Parathyroid adenoma (tissue), 2 donors: ENCODE measurements at regions not wholly inside any gene's neighbourhood (a gene's known extent, or its start where the extent isn't known, plus 50 kb on each side); places are given as distances from the start of the nearest gene placed in this dataset.

Experiments used
- H2AFZ ChIP-seq: fragments of 300-600 bp; sonication (generic); one replicate; pipeline ENCODE4 v1.7.0; 2017; ENCODE audit warnings: antibody characterized with exemption, mild to moderate bottlenecking
- H3K27ac ChIP-seq: fragments of 300-600 bp; sonication (generic); one replicate; pipeline ENCODE4 v1.7.0; 2017
- H3K27me3 ChIP-seq: fragments of 300-600 bp; sonication (generic); one replicate; pipeline ENCODE4 v1.7.0; 2017; ENCODE audit warnings: low read length; ENCODE audit not compliant: control insufficient read depth, insufficient read depth
- H3K36me3 ChIP-seq: fragments of 300-600 bp; sonication (generic); one replicate; pipeline ENCODE4 v1.7.0; 2017; ENCODE audit warnings: low read length; ENCODE audit not compliant: control insufficient read depth, insufficient read depth
- H3K4me1 ChIP-seq: fragments of 300-600 bp; sonication (generic); one replicate; pipeline ENCODE4 v1.7.0; 2017; ENCODE audit warnings: control low read depth
- H3K4me2 ChIP-seq: fragments of 300-600 bp; sonication (generic); one replicate; pipeline ENCODE4 v1.7.0; 2017; ENCODE audit warnings: low read length
- H3K4me3 ChIP-seq: fragments of 300-600 bp; sonication (generic); one replicate; pipeline ENCODE4 v1.7.0; 2017; ENCODE audit warnings: low read depth, low read length
- H3K79me2 ChIP-seq: fragments of 300-600 bp; sonication (generic); one replicate; pipeline ENCODE4 v1.7.0; 2017; ENCODE audit warnings: control low read depth
- H3K9ac ChIP-seq: fragments of 300-600 bp; sonication (generic); one replicate; pipeline ENCODE4 v1.7.0; 2017; ENCODE audit warnings: mild to moderate bottlenecking
- H3K9me3 ChIP-seq: fragments of 300-600 bp; sonication (generic); one replicate; pipeline ENCODE4 v1.7.0; 2017; ENCODE audit warnings: low read length; ENCODE audit not compliant: control insufficient read depth
- TF ChIP-seq, protein P1 (sequence below): fragments of 300-600 bp; sonication (generic); IDR thresholded peaks from one replicate; pipeline ENCODE4 v1.7.0; 2017; ENCODE audit warnings: antibody characterized with exemption, mild to moderate bottlenecking
- donor health status: primary hyperparathyroidism.

DNA sequence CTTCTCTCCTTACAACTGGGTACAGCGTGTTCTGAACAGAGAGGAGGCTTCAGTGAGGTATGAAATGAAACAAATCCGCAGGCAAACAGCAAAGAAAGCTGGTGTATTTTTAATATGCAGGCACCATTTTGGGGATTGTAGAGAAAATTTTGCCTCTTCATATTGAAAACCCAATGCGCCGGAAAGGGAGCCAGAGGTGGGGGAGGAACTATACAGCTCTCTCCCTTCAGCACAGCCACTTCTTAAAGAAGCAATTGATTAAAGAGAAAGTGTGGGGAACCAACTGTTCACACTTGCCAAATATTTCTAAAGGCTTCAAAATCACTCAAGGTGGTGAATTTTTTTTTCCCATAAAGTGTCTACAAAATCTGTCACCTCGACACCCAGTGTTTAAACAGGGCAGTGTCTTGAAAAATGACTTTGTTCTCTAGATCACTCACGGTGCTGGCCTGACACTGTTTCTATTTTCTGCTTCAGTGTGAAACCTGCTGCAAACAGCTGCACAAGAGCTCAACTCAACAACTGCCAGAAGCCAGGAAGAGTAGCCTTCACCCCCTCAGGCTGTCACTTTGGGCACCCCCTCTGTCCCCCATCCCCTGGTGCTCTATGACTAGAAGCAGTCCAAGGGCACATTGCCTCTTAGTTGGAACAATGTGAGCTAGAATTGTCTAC is 123.8 kb upstream of the CTTNBP2NL start:
- peak overlapping the region; percentile 22 for H2AFZ ChIP-seq
- peaks cover 22% of the 10 kb centered on the region for H3K4me1 ChIP-seq
- no peak overlapping the region for H3K4me3 ChIP-seq
- no peaks in the 10 kb centered on the region for H3K9me3 ChIP-seq
- no peaks in the 10 kb centered on the region for H3K27me3 ChIP-seq
- H3K36me3 ChIP-seq = no peaks in the 10 kb centered on the region
- TF ChIP-seq, protein P1, sequence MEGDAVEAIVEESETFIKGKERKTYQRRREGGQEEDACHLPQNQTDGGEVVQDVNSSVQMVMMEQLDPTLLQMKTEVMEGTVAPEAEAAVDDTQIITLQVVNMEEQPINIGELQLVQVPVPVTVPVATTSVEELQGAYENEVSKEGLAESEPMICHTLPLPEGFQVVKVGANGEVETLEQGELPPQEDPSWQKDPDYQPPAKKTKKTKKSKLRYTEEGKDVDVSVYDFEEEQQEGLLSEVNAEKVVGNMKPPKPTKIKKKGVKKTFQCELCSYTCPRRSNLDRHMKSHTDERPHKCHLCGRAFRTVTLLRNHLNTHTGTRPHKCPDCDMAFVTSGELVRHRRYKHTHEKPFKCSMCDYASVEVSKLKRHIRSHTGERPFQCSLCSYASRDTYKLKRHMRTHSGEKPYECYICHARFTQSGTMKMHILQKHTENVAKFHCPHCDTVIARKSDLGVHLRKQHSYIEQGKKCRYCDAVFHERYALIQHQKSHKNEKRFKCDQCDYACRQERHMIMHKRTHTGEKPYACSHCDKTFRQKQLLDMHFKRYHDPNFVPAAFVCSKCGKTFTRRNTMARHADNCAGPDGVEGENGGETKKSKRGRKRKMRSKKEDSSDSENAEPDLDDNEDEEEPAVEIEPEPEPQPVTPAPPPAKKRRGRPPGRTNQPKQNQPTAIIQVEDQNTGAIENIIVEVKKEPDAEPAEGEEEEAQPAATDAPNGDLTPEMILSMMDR = no peak
- no peak overlapping the region for H3K9ac ChIP-seq
- no peak overlapping the region for H3K27ac ChIP-seq
- H3K79me2 ChIP-seq = no peaks in the 10 kb centered on the region
- no peak overlapping the region for H3K4me2 ChIP-seq

DNA sequence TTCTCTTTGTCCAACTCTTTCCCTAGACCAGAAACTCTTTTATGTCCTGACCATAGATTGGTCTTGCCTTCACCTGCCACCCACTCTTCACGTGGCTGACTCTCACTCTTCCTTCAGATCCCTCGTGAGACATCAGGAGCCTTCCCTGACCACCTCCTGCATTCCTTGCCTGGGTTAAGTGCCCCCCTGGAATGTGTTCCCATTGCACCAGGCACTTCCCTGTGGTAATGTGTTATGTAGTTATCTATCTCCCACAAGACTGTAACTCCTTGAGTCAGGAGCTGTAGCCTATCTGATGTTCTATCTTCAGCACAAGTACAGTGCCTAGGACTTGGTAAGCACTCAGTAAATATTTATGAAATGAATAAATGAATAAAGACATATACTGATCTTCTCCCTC is 111.2 kb upstream of the CTTNBP2NL start:
- Histone ChIP-seq H3K4me2 (no peak overlapping the region), H3K4me1 (no peaks in the 10 kb centered on the region), H3K36me3 (no peaks in the 10 kb centered on the region), H3K27ac (no peak overlapping the region), H3K79me2 (no peaks in the 10 kb centered on the region), H3K9me3 (no peaks in the 10 kb centered on the region), H3K27me3 (no peaks in the 10 kb centered on the region), H3K9ac (no peak overlapping the region), H2AFZ (no peak overlapping the region), H3K4me3 (no peak overlapping the region)
- TF ChIP-seq, protein P1 = no peak

DNA sequence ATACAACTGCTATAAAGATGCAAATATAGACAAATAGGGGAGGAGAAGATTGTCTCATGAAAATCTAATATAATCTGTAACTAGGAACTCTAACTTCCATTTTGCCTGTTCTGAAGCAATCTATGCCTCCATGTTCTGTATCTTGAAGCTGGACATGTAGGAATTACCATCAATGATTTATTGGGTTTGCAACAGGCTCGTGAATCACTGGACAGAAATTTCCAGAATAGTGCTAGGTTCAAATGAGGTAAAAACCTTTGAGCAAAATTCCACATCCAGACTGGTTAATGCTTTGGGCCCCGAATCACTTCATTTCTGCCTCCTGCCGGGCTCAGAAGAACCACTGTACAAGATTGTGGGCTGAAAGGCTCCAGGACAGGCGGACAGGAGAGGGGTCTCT is 110.7 kb upstream of the CTTNBP2NL start:
- no peaks in the 10 kb centered on the region for H3K9me3 ChIP-seq
- H3K27ac ChIP-seq = no peak overlapping the region
- no peak overlapping the region for H3K9ac ChIP-seq
- no peak overlapping the region for H2AFZ ChIP-seq
- H3K79me2 ChIP-seq = no peaks in the 10 kb centered on the region
- H3K36me3 ChIP-seq = no peaks in the 10 kb centered on the region
- TF ChIP-seq, protein P1 = no peak
- H3K4me3 ChIP-seq = no peak overlapping the region
- no peak overlapping the region for H3K4me2 ChIP-seq
- no peaks in the 10 kb centered on the region for H3K4me1 ChIP-seq
- no peaks in the 10 kb centered on the region for H3K27me3 ChIP-seq

DNA sequence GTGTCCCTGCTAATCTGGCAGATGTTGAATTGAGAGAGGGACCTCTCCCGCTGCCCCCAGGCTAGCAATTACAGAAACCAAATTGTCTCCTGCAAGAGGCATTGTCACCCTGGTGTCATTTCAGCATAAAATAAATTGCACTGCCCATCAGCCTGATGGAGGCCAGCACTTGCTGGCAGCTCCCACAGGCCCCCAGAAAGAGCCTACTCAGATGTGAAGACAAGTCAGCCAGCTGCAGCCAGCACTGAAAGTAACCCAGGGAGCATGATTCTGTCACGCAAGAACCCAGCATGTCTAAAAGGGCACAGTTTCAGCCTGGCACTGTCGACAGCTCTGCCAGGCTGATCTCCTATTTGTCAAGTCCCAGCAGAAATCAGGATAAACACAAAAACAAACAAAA is 110.3 kb upstream of the CTTNBP2NL start:
- no peaks in the 10 kb centered on the region for H3K36me3 ChIP-seq
- H3K27me3 ChIP-seq = no peaks in the 10 kb centered on the region
- no peaks in the 10 kb centered on the region for H3K9me3 ChIP-seq
- no peak overlapping the region for H3K4me3 ChIP-seq
- TF ChIP-seq, protein P1 = no peak
- H3K79me2 ChIP-seq = no peaks in the 10 kb centered on the region
- no peak overlapping the region for H2AFZ ChIP-seq
- H3K9ac ChIP-seq = no peak overlapping the region
- H3K4me1 ChIP-seq = no peaks in the 10 kb centered on the region
- H3K27ac ChIP-seq = no peak overlapping the region
- no peak overlapping the region for H3K4me2 ChIP-seq

DNA sequence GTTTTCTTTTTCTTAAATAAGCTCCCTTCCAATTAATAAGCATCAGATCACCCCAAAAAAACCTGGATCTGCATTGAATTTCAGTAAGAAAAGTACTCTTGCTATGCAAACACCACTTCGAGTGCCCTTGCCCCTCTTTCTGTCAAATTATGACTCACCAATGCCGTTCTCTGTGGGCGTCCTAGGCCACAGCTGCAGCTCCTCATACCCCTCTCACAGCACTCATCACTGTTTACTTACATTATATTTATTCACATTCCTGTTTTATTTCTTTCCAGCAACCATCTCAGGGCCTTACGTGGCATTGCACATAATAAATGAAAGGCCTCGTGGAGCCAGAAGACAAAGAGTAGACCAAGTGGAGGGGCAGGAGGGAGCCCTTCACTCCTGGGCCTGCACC is 99.1 kb upstream of the CTTNBP2NL start:
- no peaks in the 10 kb centered on the region for H3K9me3 ChIP-seq
- no peak overlapping the region for H3K9ac ChIP-seq
- H2AFZ ChIP-seq = no peak overlapping the region
- TF ChIP-seq, protein P1 = no peak
- no peaks in the 10 kb centered on the region for H3K36me3 ChIP-seq
- H3K4me2 ChIP-seq = no peak overlapping the region
- no peaks in the 10 kb centered on the region for H3K4me1 ChIP-seq
- H3K4me3 ChIP-seq = no peak overlapping the region
- H3K27ac ChIP-seq = no peak overlapping the region
- H3K79me2 ChIP-seq = no peaks in the 10 kb centered on the region
- no peaks in the 10 kb centered on the region for H3K27me3 ChIP-seq
